Cardiac muscle cell (in vitro differentiated cells and primary cell): ENCODE measurements at regions not wholly inside any gene's neighbourhood (a gene's known extent, or its start where the extent isn't known, plus 50 kb on each side); places are given as distances from the start of the nearest gene placed in this dataset.
"Not testable (repeated sequence)": the region's sequence is repeated elsewhere in the genome, so short reads cannot be mapped to it uniquely, and the experiment has no call there.

Experiments used
- DNase-seq, 2 donors: peaks; one replicate each; pipeline versions ENCODE4 v3.0.0 to v3.0.0-alpha.2; 2010 to 2017; ENCODE audit warnings: low read depth in 1 of 2, low spot score in 1 of 2
- H3K27ac ChIP-seq: fragments of 200-600 bp; sonication (generic); 2 replicates; pipeline ENCODE4 v1.5.1; 2016
- H3K27me3 ChIP-seq: fragments of 200-600 bp; sonication (generic); 2 replicates; pipeline ENCODE4 v1.6.0; 2016; ENCODE audit warnings: control low read depth
- H3K36me3 ChIP-seq: fragments of 200-600 bp; sonication (generic); 2 replicates; pipeline ENCODE4 v1.5.1; 2016; ENCODE audit warnings: control low read depth
- H3K4me1 ChIP-seq: fragments of 200-600 bp; sonication (generic); 2 replicates; pipeline ENCODE4 v1.8.1; 2017; ENCODE audit warnings: low read depth, mild to moderate bottlenecking, mixed run types
- H3K4me3 ChIP-seq: fragments of 200-600 bp; sonication (generic); 2 replicates; pipeline ENCODE4 v1.5.1; 2016; ENCODE audit warnings: mild to moderate bottlenecking
- H3K9me3 ChIP-seq: fragments of 200-600 bp; sonication (generic); 2 replicates; pipeline ENCODE4 v1.5.1; 2017; ENCODE audit warnings: low read depth, mild to moderate bottlenecking, control low read depth
- TF ChIP-seq, protein P1 (sequence below): IDR thresholded peaks from 2 replicates; pipeline ENCODE4 v1.5.1; 2012; ENCODE audit warnings: low read depth, mild to moderate bottlenecking, low read length

DNA sequence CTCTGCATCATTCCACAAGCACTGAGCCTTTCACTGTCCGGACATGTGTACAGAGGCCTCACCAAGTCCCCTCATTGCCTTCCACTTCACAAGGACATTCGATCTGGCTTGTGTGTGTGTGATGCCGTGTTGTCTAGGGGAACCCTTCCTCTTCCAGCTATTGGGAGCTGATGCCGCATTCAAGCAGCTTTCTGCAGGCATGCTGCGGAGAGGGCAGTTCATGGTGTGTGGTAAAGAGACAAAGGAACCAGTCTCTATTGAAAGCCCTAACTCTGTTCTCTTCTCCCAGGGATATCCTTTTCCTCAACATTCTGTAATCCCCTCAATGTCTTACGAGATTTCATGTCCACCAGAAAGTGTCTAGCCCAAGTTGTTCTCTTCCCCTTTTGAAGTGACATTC lies 141.6 kb downstream of the ALOX5 start:
- Histone ChIP-seq H3K4me1 (no peaks in the 10 kb centered on the region), H3K27ac (no peak overlapping the region), H3K27me3 (no peaks in the 10 kb centered on the region), H3K9me3 (no peaks in the 10 kb centered on the region), H3K4me3 (no peak overlapping the region), H3K36me3 (no peaks in the 10 kb centered on the region)
- no peak for DNase-seq
- TF ChIP-seq, protein P1, sequence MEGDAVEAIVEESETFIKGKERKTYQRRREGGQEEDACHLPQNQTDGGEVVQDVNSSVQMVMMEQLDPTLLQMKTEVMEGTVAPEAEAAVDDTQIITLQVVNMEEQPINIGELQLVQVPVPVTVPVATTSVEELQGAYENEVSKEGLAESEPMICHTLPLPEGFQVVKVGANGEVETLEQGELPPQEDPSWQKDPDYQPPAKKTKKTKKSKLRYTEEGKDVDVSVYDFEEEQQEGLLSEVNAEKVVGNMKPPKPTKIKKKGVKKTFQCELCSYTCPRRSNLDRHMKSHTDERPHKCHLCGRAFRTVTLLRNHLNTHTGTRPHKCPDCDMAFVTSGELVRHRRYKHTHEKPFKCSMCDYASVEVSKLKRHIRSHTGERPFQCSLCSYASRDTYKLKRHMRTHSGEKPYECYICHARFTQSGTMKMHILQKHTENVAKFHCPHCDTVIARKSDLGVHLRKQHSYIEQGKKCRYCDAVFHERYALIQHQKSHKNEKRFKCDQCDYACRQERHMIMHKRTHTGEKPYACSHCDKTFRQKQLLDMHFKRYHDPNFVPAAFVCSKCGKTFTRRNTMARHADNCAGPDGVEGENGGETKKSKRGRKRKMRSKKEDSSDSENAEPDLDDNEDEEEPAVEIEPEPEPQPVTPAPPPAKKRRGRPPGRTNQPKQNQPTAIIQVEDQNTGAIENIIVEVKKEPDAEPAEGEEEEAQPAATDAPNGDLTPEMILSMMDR = no peak

DNA sequence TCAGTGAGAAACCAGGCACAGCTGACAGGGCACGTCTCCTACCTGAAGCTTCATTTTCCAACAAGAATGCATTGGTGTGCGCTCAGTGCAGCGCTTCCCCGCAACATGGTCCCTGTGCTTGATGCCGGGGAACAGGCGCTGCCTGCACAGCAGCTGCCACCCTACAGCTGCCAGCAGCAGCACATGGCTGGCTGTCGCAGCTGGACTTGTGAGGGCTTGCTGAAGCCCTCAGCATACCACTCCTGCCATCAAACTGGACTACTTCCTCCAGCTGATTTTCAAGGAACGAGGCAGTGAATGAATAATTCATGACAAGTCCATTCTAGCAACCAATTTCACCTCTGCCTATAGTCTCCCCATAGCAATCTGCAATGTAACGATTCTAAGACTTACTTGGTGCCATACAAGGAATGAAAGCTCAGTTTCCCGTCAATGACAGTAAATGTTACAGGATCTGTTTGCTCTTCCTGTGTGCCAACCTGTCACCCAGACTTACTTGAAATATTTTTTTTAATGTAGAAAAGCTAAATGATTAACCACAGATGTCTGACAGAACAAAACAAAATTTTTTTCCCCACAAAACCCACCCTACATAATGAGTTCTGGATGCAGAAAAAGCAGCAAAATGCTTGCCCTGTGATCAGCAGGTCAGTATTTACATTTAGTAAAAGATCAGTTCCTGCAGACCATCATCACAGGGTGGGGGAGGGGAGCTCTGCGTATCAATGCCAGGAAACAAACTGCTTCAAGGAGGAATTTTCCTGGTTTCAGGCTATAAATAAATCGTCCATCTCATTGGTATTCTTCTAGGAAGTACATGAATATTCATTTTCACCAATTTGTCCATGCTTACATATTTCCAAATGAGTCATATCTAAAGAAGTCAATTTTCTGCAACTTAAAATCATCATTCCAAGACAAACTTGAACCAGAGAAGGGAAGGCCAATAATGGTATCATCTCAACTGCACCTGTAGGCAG lies 140.6 kb downstream of the ALOX5 start:
- Histone ChIP-seq H3K36me3 (no peaks in the 10 kb centered on the region), H3K27ac (no peak overlapping the region), H3K9me3 (no peaks in the 10 kb centered on the region), H3K4me1 (no peaks in the 10 kb centered on the region), H3K4me3 (no peak overlapping the region), H3K27me3 (no peaks in the 10 kb centered on the region)
- TF ChIP-seq, protein P1 = no peak
- DNase-seq = no peak

DNA sequence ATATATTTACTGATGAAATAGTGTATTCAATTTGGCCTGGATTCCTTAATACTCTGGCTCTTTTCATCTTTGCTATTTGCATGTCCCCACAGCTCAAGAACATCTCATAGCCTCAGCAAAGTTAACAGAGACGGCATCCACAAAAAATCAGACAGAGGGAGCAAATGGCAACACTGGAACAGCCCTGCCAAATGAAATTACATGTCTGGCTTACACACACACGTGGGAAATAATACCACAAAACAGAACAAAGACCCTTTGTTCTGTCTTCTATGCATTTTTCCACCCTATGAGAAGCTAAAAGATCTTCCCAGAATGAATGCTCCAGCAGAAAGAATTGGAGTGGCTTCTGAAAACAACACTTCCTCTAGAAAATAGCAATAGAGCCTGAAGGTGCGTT lies 139.5 kb downstream of the ALOX5 start:
- TF ChIP-seq, protein P1 = no peak
- H3K4me3 ChIP-seq = no peak overlapping the region
- H3K27me3 ChIP-seq = no peaks in the 10 kb centered on the region
- no peak overlapping the region for H3K27ac ChIP-seq
- H3K36me3 ChIP-seq = no peaks in the 10 kb centered on the region
- DNase-seq = peak in 1 of 2 donors; percentile 46
- H3K9me3 ChIP-seq = no peaks in the 10 kb centered on the region
- no peaks in the 10 kb centered on the region for H3K4me1 ChIP-seq

DNA sequence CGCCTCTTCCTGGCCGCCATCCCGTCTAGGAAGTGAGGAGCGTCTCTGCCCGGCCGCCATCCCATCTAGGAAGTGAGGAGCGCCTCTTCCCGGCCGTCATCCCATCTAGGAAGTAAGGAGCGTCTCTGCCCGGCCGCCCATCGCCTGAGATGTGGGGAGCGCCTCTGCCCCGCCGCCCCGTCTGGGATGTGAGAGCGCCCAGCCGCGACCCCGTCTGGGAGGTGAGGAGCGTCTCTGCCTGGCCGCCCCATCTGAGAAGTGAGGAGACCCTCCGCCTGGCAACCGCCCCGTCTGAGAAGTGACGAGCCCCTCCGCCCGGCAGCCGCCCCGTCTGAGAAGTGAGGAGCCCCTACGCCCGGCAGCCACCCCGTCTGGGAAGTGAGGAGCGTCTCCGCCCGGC lies 137.9 kb downstream of the ALOX5 start:
- H3K9me3 ChIP-seq, H3K27me3 ChIP-seq, H3K4me3 ChIP-seq, DNase-seq, H3K27ac ChIP-seq, H3K4me1 ChIP-seq, H3K36me3 ChIP-seq: not testable (repeated sequence)

GRCh38 chr10:45509491-45509890 lies 135.5 kb downstream of the ALOX5 start:
- H3K4me3 ChIP-seq = no peak overlapping the region
- no peaks in the 10 kb centered on the region for H3K27me3 ChIP-seq
- H3K9me3 ChIP-seq = no peaks in the 10 kb centered on the region
- no peaks in the 10 kb centered on the region for H3K36me3 ChIP-seq
- no peak for DNase-seq
- TF ChIP-seq, protein P1 = no peak
- no peak overlapping the region for H3K27ac ChIP-seq
- no peaks in the 10 kb centered on the region for H3K4me1 ChIP-seq

- Histone ChIP-seq H3K4me1 (no peaks in the 10 kb centered on the region), H3K9me3 (no peaks in the 10 kb centered on the region), H3K36me3 (no peaks in the 10 kb centered on the region), H3K27ac (no peak overlapping the region), H3K27me3 (no peaks in the 10 kb centered on the region), H3K4me3 (no peak overlapping the region)
- no peak for DNase-seq
- TF ChIP-seq, protein P1 = no peak
Observed at GRCh38 chr10:45505311-45505710, 131.3 kb downstream of the ALOX5 start.
